ENCODE measurements at regions not wholly inside any gene's neighbourhood (a gene's known extent, or its start where the extent isn't known, plus 50 kb on each side); places are given as distances from the start of the nearest gene placed in this dataset.

DNA sequence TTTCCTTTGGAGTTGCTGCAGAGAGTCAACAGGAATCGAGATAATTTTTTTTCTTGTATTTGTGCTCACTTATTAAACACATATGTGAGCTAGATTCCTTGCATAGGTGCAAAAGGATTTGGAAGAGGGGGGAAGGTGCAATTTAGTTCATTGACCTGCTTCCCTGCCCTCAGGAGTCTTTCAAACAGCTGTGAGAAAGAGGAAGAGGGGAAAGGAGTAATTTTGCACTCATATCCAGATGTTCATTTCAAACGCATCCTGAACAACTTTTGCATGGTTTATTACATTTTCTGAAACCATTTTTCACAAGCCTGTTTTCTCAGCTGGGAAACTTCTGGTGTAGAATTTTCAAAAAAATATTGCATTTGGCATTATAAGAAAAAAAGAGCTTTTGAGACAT, 795.0 kb downstream of the MAFB start:
- Histone ChIP-seq H3K9me3 (ENCODE audit: low read depth) (no peaks in the 10 kb centered on the region), H3K9me2 (ENCODE audit: insufficient read depth) (no peaks in the 10 kb centered on the region), H2AFZ (no peak overlapping the region), H3K27ac (no peak overlapping the region; the same call in 1 of the 2 replicates), H3K4me2 (ENCODE audit: unreplicated experiment) (no peak overlapping the region), H3F3A (ENCODE audit: insufficient read depth) (peaks cover 36% of the 10 kb centered on the region), H3K36me3 (ENCODE audit: low read depth) (no peaks in the 10 kb centered on the region), H3K27me3 (replicated peaks; ENCODE audit: insufficient read depth) (no peaks in the 10 kb centered on the region), H3K4me1 (ENCODE audit: insufficient read depth) (peaks cover 33% of the 10 kb centered on the region), H3K4me3 (no peak overlapping the region), H4K20me1 (ENCODE audit: insufficient read depth) (no peaks in the 10 kb centered on the region), H3K79me2 (ENCODE audit: insufficient read depth) (no peaks in the 10 kb centered on the region), H3K9ac (no peak overlapping the region)
- no peak for TF ChIP-seq EZH2phosphoT487 (IDR thresholded peaks at IDR 0.05; ENCODE audit: insufficient read depth, low read depth)
- TF ChIP-seq EZH2 (IDR thresholded peaks at IDR 0.05; ENCODE audit: insufficient read depth, poor library complexity, severe bottlenecking) = no peak
- 68 to 74% methylated on average over 2 of the region's 2 CpGs for WGBS, 2 experiments (ENCODE audit: low coverage in 1 of 2, low lambda C conversion rate in 2 of 2, missing lambda C conversion rate in 2 of 2)
- in situ Hi-C loops (cut with MboI) = loop anchor here (10.0 kb wide), 1 partner anchor 801 kb away; no protein-coding TSS in a partner anchor
- no peak for DNase-seq

DNA sequence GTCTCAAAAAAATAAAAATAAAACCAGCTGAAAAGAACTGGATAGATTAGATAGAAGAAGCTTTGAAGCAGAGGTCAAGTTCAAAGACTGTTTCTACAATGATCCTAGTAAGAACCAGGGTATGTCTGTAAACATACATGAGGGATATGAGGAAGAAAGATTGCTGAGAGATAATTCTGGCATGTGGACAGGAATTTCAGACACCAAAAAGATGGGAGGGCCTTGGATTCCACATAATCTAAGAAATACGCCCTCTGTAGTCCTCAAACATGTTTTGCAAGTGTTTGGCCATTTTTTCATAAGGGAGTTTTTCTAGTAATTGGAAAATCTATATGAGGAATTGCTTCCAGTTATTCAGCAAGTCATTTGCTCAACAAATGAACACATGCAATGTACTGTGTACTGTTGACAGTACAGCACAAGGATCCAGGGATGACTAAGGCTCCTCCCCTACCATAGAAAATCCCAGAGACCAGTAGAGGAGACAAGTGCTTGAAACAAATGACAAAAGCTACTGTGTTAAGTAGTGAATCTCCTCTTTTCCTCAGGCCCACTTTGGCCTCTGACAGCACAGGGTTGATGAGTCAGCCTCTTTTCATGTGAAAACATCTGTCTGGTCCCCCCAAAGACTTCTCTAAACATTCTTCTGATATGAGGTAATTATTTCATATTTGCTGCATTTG, 795.9 kb downstream of the MAFB start:
- in situ Hi-C loops (cut with MboI) = loop anchor here (10.0 kb wide), 1 partner anchor 802 kb away; no protein-coding TSS in a partner anchor
- Histone ChIP-seq H4K20me1 (ENCODE audit: insufficient read depth) (no peaks in the 10 kb centered on the region), H3K79me2 (ENCODE audit: insufficient read depth) (no peaks in the 10 kb centered on the region), H3K9me2 (ENCODE audit: insufficient read depth) (no peaks in the 10 kb centered on the region), H3K9ac (no peak overlapping the region), H3K9me3 (ENCODE audit: low read depth) (no peaks in the 10 kb centered on the region), H3K36me3 (ENCODE audit: low read depth) (no peaks in the 10 kb centered on the region), H3K4me2 (ENCODE audit: unreplicated experiment) (peak overlapping the region; percentile 10), H3F3A (ENCODE audit: insufficient read depth) (peaks cover 36% of the 10 kb centered on the region), H2AFZ (no peak overlapping the region), H3K27ac (peak overlapping the region; percentile 31), H3K4me3 (no peak overlapping the region), H3K27me3 (replicated peaks; ENCODE audit: insufficient read depth) (no peaks in the 10 kb centered on the region), H3K4me1 (ENCODE audit: insufficient read depth) (peaks cover 33% of the 10 kb centered on the region)
- TF ChIP-seq EZH2 (IDR thresholded peaks at IDR 0.05; ENCODE audit: insufficient read depth, poor library complexity, severe bottlenecking) (no peak), EZH2phosphoT487 (IDR thresholded peaks at IDR 0.05; ENCODE audit: insufficient read depth, low read depth) (no peak)
- WGBS, 2 experiments (ENCODE audit: low coverage in 1 of 2, low lambda C conversion rate in 2 of 2, missing lambda C conversion rate in 2 of 2) = 43 to 52% methylated on average over 1 of the region's 1 CpG
- peak; percentile 79 for DNase-seq

DNA sequence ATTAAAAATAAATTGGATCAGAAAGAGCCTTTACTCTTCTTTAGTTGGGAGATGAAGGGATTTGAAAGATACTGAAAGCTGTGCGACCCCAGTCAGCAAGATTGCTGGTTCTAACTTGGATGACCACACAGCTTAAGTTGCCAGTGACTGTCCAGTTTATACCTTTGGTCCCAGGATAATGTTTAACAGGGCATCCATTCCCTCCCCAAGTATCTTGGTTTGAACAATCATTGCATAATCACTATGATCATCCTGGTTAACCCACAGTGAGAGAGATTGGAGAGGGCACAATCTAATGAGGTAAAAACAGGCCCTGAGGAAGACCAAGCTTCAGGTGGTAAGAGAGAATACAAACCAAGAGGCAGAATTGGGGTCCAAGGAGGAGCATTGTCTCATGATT, 798.3 kb downstream of the MAFB start:
- H3K27me3 ChIP-seq (replicated peaks; ENCODE audit: insufficient read depth) = no peaks in the 10 kb centered on the region
- H3K4me1 ChIP-seq (ENCODE audit: insufficient read depth) = peaks cover 28% of the 10 kb centered on the region
- WGBS, 2 experiments (ENCODE audit: low coverage in 1 of 2, low lambda C conversion rate in 2 of 2, missing lambda C conversion rate in 2 of 2) = 100% methylated on average over 1 of the region's 1 CpG
- H3K36me3 ChIP-seq (ENCODE audit: low read depth) = no peaks in the 10 kb centered on the region
- H3K4me3 ChIP-seq = no peak overlapping the region
- TF ChIP-seq EZH2phosphoT487 (IDR thresholded peaks at IDR 0.05; ENCODE audit: insufficient read depth, low read depth) (no peak), EZH2 (IDR thresholded peaks at IDR 0.05; ENCODE audit: insufficient read depth, poor library complexity, severe bottlenecking) (no peak)
- no peak overlapping the region for H3K9ac ChIP-seq
- H3K4me2 ChIP-seq (ENCODE audit: unreplicated experiment) = no peak overlapping the region
- H3K9me2 ChIP-seq (ENCODE audit: insufficient read depth) = no peaks in the 10 kb centered on the region
- H4K20me1 ChIP-seq (ENCODE audit: insufficient read depth) = no peaks in the 10 kb centered on the region
- H3K79me2 ChIP-seq (ENCODE audit: insufficient read depth) = no peaks in the 10 kb centered on the region
- DNase-seq = no peak
- no peak overlapping the region for H2AFZ ChIP-seq
- H3K9me3 ChIP-seq (ENCODE audit: low read depth) = no peaks in the 10 kb centered on the region
- in situ Hi-C loops (cut with MboI) = loop anchor here (10.0 kb wide), 1 partner anchor 804 kb away; no protein-coding TSS in a partner anchor
- H3F3A ChIP-seq (ENCODE audit: insufficient read depth) = peaks cover 31% of the 10 kb centered on the region
- H3K27ac ChIP-seq = no peak overlapping the region

DNA sequence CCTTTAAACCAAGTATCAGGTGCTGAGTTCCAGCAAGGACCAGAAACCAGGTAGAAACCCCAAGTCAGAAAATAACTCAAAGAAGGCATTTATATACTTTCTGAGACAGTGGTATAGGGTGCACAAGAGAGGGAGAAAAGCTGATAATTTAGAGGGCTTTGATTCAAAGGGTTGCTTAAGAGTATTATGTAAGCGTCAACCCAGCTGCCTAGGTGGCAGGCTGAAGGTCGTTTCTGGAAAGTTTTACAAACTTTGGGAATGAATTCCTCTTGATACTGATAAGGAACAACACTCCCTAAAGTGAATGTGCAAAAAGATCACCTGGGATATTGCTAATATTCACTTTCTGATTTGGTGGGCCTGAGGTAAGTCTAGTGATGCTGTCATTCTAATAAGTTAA, 800.7 kb downstream of the MAFB start:
- in situ Hi-C loops (cut with MboI) = no loop called here
- peaks cover 26% of the 10 kb centered on the region for H3K4me1 ChIP-seq (ENCODE audit: insufficient read depth)
- no peak overlapping the region for H3K4me2 ChIP-seq (ENCODE audit: unreplicated experiment)
- H3K4me3 ChIP-seq = no peak overlapping the region
- no peak overlapping the region for H2AFZ ChIP-seq
- peaks cover 29% of the 10 kb centered on the region for H3F3A ChIP-seq (ENCODE audit: insufficient read depth)
- no peaks in the 10 kb centered on the region for H4K20me1 ChIP-seq (ENCODE audit: insufficient read depth)
- H3K79me2 ChIP-seq (ENCODE audit: insufficient read depth) = no peaks in the 10 kb centered on the region
- H3K27me3 ChIP-seq (replicated peaks; ENCODE audit: insufficient read depth) = no peaks in the 10 kb centered on the region
- no peaks in the 10 kb centered on the region for H3K9me2 ChIP-seq (ENCODE audit: insufficient read depth)
- no peaks in the 10 kb centered on the region for H3K36me3 ChIP-seq (ENCODE audit: low read depth)
- TF ChIP-seq EZH2phosphoT487 (IDR thresholded peaks at IDR 0.05; ENCODE audit: insufficient read depth, low read depth) (no peak), EZH2 (IDR thresholded peaks at IDR 0.05; ENCODE audit: insufficient read depth, poor library complexity, severe bottlenecking) (no peak)
- DNase-seq = no peak
- H3K9me3 ChIP-seq (ENCODE audit: low read depth) = no peaks in the 10 kb centered on the region
- H3K9ac ChIP-seq = no peak overlapping the region
- WGBS, 2 experiments (ENCODE audit: low coverage in 1 of 2, low lambda C conversion rate in 2 of 2, missing lambda C conversion rate in 2 of 2) = 84 to 89% methylated on average over 2 of the region's 2 CpGs
- H3K27ac ChIP-seq = no peak overlapping the region
